RPMI7951 (cell line): ENCODE measurements at regions not wholly inside any gene's neighbourhood (a gene's known extent, or its start where the extent isn't known, plus 50 kb on each side); places are given as distances from the start of the nearest gene placed in this dataset.
A peak's percentile ranks its signal among the peaks of the same experiment; 100 is the strongest.

ENCODE experiments used
- DNase-seq: peaks from one replicate; pipeline ENCODE4 v3.0.0-alpha.2; 2012; ENCODE audit warnings: low read depth

GRCh38 chr5:93320920-93321445 lies 260.0 kb downstream of the NR2F1-AS1 start:
- no peak for DNase-seq

DNA sequence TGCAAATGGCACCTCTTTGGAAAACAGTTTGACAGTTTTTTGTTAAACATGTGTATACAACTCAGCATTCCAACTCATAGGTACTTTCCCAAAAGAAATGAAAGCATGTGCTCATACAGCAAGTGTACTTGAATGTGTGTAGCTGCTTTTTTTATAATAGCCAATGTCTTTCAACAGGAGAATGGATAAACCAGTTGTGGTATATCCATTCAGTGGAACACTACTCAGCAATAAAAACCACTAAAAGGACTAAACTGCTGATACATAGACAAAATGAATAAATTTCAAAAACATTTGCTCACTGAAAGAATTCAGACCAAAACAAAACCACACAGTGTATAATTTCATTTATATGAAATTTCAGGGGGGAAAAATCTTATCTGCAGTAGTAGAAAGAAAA lies 267.3 kb downstream of the NR2F1-AS1 start:
- DNase-seq: no peak

DNA sequence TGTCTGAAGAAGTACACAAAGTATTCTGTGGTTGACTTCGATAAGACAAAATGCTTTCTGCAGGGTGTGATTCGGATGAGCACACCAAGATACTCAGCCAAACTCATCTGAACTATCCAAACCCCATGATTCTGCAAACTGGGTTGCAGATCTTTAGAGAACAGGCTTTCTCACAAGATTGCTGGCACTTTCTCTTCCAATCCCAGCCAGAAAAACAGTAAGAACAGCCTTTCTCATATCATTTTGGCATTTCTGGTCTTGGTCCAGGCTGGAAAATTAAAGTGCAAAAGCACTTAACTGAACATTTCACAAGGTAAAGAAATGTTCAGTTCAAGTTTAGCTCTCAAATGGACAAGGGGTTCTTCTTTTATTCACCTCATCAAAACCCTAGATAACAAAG lies 269.1 kb downstream of the NR2F1-AS1 start:
- DNase-seq: no peak

DNA sequence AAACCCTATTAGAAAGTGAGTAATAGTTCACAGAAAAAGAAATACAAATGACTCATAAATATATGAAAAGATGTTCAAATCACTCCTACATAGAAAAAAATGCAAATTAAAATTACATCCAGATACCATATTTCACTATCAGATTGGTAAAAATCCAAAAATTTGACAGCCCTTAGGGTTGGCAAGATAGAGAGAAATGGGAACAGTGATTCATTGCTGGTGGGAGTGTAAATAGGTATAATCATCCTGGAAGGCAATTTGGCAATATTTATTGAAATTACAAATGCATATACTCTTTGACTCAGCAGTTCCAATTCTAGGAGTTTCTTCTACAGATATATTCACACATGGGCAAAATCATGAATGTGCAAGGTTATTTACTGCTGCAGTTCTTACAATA lies 273.5 kb downstream of the NR2F1-AS1 start:
- peak; percentile 52 for DNase-seq

GRCh38 chr5:93305984-93306383 lies 275.0 kb downstream of the NR2F1-AS1 start:
- DNase-seq: peak; percentile 39

DNA sequence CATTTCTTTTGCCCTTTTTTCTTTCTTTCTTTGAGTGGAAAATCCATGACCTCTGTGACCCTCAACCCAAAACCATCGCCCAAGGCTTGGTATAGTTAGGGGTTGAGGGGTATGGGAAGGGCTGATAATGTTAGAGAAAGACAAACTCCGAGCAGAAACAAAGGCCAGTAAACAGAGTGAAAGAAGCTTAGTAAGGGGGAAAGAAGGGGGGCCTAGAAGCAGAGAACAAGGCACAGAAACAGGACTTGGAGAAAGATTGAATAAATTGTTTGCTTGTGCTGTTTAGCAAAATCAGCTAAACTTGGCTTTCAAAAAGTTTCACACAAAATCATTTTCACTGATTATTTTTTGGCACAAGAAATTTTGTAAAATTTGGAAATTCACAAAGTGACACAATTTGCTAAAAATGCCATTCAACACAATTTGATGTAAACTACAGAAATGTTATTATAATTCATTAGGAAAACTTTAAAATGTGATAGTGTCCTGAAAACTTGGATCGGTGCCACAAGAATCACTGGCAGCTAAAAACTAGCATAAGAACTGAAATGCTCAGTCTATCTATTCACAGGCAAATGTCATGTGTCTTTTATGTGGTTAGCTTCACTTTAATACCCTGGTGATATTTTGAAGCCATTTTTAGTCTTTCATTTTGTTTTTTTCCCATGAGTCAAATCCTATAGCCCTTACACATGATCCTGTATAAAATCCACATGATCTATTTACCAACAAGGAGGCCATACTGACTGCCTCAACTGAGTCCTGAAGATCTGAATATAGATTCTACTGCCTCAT lies 276.4 kb downstream of the NR2F1-AS1 start:
- DNase-seq: no peak

DNA sequence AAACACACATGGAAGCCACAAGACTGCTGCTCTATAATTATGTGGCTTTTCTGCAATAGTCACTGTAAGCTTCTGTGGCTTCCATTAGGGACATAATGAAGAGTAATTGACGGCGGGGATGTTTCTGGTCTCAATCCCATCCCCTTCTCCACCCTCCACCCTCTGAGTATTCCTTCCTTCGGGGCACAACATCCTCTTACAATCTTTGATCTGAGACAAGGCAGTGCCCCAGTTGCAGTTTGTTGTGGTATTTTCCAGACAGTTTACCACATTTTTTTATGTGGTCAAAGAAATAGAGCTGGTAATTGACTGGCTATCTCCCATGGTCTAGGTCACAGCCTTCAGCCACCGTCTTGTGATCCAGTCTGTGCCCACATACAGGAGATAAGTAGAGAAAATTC lies 277.7 kb downstream of the NR2F1-AS1 start:
- DNase-seq: peak; percentile 94

DNA sequence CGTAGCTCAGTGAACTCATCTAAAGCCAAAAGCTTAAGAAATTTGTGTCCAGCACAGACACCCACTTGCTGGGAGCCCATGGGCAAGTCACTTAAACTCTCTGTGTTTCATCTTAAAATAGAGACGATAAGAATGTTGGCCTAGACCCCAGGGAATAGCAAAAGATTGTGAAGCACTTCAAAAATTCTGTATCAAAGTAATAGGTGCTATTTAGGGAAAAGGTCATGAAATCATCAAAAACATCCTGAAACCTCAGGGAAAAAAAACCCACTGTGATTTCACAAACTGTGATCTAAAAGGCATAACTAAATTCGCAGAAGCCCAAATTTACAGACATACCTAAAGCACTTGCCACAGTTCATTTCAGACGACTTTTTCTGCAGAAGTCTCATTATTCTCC lies 278.3 kb downstream of the NR2F1-AS1 start:
- DNase-seq: no peak

GRCh38 chr5:93300945-93301344 lies 280.1 kb downstream of the NR2F1-AS1 start:
- no peak for DNase-seq

GRCh38 chr5:93300309-93300923 lies 280.6 kb downstream of the NR2F1-AS1 start:
- DNase-seq: peak; percentile 54

DNA sequence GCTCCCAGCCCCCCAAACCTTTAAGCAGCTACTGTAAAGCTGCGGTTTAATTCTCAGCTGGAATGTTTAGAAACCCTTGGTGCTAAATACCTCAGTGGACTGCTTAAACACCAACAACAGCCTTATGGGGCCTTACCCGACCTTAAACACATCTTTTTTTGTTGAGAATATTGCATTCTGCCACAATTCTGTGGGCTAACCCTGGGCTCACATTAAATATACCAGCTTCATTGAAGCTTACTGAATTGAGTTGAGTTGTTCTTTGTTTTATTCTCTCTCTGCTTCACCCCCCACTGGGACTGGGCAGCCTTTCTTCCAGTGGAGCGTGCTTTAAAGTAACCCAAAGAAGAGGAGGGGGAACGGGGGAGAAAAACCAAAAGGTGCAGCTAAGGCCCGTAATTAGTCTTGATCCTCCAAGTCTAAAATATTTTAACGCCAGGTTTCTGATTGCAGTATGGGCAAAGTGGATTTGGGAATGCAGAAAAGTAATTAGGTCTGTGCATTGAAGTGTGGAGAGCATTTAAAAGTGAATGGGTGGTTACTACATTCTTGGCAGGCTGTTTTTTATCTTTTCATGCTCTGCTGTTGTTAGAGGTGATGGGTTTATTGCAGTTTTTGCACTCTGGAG lies 281.2 kb downstream of the NR2F1-AS1 start:
- peak; percentile 36 for DNase-seq

DNA sequence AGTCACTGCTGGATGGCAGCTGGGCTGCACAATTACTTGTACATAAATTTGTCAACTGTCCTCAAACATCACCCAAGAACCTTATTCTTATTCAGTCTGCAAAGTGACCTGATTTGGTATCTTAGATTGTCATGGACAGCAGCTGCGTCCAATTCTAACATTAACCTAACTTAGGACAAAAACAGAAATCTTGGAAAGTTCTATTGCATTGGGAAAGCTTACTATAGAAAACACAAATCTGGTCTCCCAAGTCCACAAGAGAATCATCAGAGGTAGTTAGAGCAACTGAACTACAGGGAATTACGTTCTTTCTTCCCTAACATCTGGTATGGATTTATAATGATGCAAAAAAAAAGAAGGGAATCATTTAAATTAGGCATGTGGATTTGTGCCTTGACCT lies 283.9 kb downstream of the NR2F1-AS1 start:
- no peak for DNase-seq

GRCh38 chr5:93296338-93296737 lies 284.7 kb downstream of the NR2F1-AS1 start:
- peak; percentile 40 for DNase-seq

DNA sequence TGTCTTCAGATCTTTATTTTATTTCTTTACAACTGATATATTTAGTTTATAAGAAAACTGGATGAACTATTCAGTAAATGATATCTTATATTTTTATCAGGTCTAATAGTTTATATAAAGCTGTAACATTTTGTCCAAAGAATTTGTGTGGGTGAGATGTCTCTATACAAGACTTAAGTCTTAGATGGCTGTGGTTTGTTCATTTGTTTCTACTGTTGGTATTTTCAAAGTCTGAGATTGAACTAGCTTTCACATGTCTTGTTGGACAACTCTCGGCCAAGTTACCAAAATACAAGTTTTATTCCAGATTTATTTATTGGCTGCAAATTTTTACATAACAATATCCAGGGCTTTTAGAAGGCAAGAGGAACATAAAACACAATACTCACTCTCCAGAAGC lies 286.0 kb downstream of the NR2F1-AS1 start:
- DNase-seq: no peak

- peak; percentile 77 for DNase-seq
These were observed 286.8 kb downstream of the NR2F1-AS1 start for GRCh38 chr5:93294199-93294598.

GRCh38 chr5:93289942-93290341 lies 291.1 kb downstream of the NR2F1-AS1 start:
- no peak for DNase-seq

- no peak for DNase-seq
These were observed 295.6 kb downstream of the NR2F1-AS1 start for GRCh38 chr5:93285461-93285860.

DNA sequence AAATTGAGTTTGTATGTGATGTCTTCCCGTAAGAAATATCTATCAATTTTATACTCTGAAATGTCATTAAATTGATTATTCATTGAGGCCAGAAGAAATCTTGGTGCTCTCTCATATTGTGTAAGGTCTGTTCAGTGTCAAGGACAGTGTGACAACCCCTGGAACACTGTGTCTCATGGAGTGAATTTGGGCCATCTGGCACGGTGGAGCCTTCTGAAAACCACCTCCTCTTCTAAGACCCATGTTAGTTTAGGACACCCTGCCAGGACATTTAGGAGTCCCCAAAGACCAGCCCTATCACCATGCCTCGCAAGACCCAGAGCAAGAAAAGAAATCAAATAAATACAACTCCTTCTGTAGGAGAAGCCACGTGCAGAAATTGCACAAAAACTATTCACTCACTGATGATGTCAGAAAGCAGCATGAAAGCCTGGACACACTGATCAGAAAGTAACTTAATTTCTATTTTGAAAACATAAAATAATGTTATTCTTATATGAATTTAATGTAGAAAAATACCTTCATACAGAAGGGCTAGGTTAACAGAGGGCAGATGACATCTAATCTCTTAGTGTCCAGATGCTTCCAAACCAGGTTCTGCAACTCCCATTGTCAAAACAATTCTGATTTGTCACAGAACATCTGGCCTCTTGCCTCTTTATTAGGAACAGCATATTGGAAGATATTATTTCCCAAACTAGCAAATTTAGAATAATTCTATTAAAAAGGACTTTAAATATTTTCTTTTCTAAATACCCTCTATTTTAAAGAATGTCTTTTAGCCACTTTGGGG lies 298.8 kb downstream of the NR2F1-AS1 start:
- no peak for DNase-seq

GRCh38 chr5:93280518-93280917 lies 300.5 kb downstream of the NR2F1-AS1 start:
- DNase-seq: no peak

DNA sequence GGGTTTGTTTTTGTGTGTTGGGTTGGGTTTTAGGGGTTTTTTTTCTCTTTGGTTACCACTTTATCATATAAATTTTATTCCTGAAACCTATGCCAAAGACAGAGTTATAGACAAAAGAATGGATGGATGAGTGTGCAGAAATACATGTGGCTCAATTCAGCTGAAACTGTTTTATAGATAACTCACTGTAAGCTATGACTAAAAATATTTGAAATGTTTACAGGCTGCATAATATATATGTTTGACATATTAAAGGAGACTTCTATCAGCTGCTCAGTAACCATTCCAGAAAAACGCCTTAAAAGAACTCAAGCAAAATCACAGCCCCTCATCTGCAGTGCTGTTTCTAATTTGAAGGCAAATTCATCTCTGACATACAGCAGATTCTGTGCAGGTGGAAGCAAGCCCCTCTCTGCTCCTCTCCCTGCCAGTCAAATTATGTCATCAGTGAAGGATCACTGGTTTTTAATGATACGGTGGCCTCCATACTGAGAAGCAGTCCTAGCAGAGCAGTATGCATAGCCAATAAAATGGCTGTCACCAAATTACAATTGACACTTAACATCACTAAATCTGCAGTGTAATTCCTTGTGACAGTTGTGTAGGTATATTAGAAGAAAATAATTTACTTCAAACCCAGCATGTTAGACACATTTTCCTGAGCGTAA lies 301.6 kb downstream of the NR2F1-AS1 start:
- no peak for DNase-seq

DNA sequence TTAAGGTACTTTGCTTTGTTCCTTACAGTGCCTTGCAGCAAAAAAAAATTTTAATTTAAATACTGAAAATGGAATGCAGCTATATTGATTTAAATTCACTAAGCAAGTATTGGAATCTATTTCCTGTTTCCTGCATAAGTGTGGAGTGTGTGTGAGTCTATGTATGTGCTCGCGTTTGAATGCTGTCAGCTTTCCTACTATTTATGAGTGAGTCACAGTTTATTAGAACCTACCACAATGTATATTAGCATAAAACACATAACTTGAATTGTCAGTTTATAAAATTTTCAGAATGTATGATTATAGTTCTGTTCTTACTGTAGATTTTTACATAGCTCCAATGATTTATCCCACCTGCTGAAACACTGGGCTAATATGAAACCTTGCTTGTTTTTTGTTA lies 302.1 kb downstream of the NR2F1-AS1 start:
- DNase-seq: no peak
